Body of pancreas (tissue), 4 donors: ENCODE measurements at regions not wholly inside any gene's neighbourhood (a gene's known extent, or its start where the extent isn't known, plus 50 kb on each side); places are given as distances from the start of the nearest gene placed in this dataset.

Experiments used
- CTCF ChIP-seq, 7 experiments: fragments of 450-650 bp in 4 of 7; fragments of 200-600 bp in 3 of 7; sonication (generic) in 3 of 7; IDR thresholded peaks; one replicate each; pipeline ENCODE4 v1.5.1; 2016 to 2019; ENCODE audit warnings: antibody characterized with exemption in 7 of 7
- POLR2A ChIP-seq, 3 donors: fragments of 450-650 bp; IDR thresholded peaks; one replicate each; pipeline ENCODE4 v1.6.1; 2016; ENCODE audit warnings: antibody characterized with exemption in 3 of 3, mild to moderate bottlenecking in 2 of 3

GRCh38 chr14:34072401-34072800 lies 121.5 kb upstream of the EGLN3 start:
- TF ChIP-seq CTCF (IDR thresholded peaks at IDR 0.05) (no peak), POLR2A (IDR thresholded peaks at IDR 0.05) (no peak)
